Gastrocnemius medialis (tissue), 4 donors: ENCODE measurements at regions not wholly inside any gene's neighbourhood (a gene's known extent, or its start where the extent isn't known, plus 50 kb on each side); places are given as distances from the start of the nearest gene placed in this dataset.
"Not testable (repeated sequence)": the region's sequence is repeated elsewhere in the genome, so short reads cannot be mapped to it uniquely, and the experiment has no call there.

Experiments
- CTCF ChIP-seq, 5 experiments: fragments of 450-650 bp in 3 of 5; fragments of 200-600 bp in 2 of 5; sonication (generic) in 2 of 5; IDR thresholded peaks in 4 of 5; conservative IDR thresholded peaks in 1 of 5; 1 replicate in 4 of 5; 2 replicates in 1 of 5; pipeline ENCODE4 v1.5.1; 2016 to 2019; ENCODE audit warnings: antibody characterized with exemption in 5 of 5, mild to moderate bottlenecking in 3 of 5, moderate library complexity in 3 of 5
- POLR2A ChIP-seq, 2 donors: fragments of 450-650 bp; IDR thresholded peaks; one replicate each; pipeline ENCODE4 v1.6.1; 2017; ENCODE audit warnings: antibody characterized with exemption in 2 of 2, mild to moderate bottlenecking in 2 of 2, moderate library complexity in 2 of 2

DNA sequence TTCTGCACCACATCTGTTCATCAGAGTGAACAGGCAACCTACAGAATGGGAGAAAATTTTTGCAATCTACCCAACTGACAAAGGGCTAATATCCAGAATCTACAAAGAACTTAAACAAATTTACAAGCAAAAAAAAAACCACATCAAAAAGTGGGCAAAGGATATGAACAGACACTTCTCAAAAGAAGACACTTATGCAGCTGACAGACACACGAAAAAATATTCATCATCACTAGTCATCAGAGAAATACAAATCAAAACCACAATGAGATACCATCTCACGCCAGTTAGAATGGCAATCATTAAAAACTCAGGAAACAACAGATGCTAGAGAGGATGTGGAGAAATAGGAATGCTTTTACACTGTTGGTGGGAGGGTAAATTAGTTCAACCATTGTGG is 59.1 kb upstream of the UBE2E2 start:
- TF ChIP-seq CTCF (IDR thresholded peaks at IDR 0.05 in 4 of 5, conservative IDR thresholded peaks at IDR 0.05 in 1 of 5); POLR2A (IDR thresholded peaks at IDR 0.05): not testable (repeated sequence)
